Stimulated activated CD4-positive, alpha-beta T cell treated with anti-CD3 and anti-CD28 coated beads, Interleukin-15, amount 100 ng/mL, for 1 hour (primary cell): ENCODE measurements at regions not wholly inside any gene's neighbourhood (a gene's known extent, or its start where the extent isn't known, plus 50 kb on each side); places are given as distances from the start of the nearest gene placed in this dataset.
A peak's percentile ranks its signal among the peaks of the same experiment; 100 is the strongest.

ENCODE experiments used
- DNase-seq, 2 donors: peaks; one replicate each; pipeline ENCODE4 v3.0.0-alpha.2; 2020; ENCODE audit warnings: low read depth in 1 of 2, low spot score in 1 of 2

- DNase-seq: no peak
Observed at GRCh38 chrX:79300856-79301255, 66.3 kb downstream of the ITM2A start.

- DNase-seq: no peak
Observed at GRCh38 chrX:79290596-79290995, 76.5 kb downstream of the ITM2A start.

- no peak for DNase-seq
Observed at GRCh38 chrX:79288733-79289132, 78.4 kb downstream of the ITM2A start.

- DNase-seq: no peak
Observed at GRCh38 chrX:79287724-79288123, 79.4 kb downstream of the ITM2A start.

GRCh38 chrX:79281775-79282174 is 85.4 kb downstream of the ITM2A start:
- DNase-seq: no peak

GRCh38 chrX:79270401-79270800 is 96.7 kb downstream of the ITM2A start:
- DNase-seq: peak; percentile 40 to 54

GRCh38 chrX:79268788-79269187 is 98.3 kb downstream of the ITM2A start:
- no peak for DNase-seq

GRCh38 chrX:79266702-79267101 is 100.4 kb downstream of the ITM2A start:
- DNase-seq: no peak

GRCh38 chrX:79263550-79263949 is 103.6 kb downstream of the ITM2A start:
- DNase-seq: no peak

GRCh38 chrX:79259073-79259689 is 108.0 kb downstream of the ITM2A start:
- peak in 1 of 2 donors; percentile 9 for DNase-seq

GRCh38 chrX:79243691-79244090 is 99.2 kb downstream of the GPR174 start:
- DNase-seq: no peak

GRCh38 chrX:79235899-79236298 is 91.4 kb downstream of the GPR174 start:
- DNase-seq: no peak

- no peak for DNase-seq
Observed at GRCh38 chrX:79231662-79232061, 87.2 kb downstream of the GPR174 start.
